Amniotic epithelial cell (primary cell): ENCODE measurements at regions not wholly inside any gene's neighbourhood (a gene's known extent, or its start where the extent isn't known, plus 50 kb on each side); places are given as distances from the start of the nearest gene placed in this dataset.
"Not testable (repeated sequence)": the region's sequence is repeated elsewhere in the genome, so short reads cannot be mapped to it uniquely, and the experiment has no call there.

Experiments
- DNase-seq: peaks from one replicate; pipeline ENCODE4 v3.0.0-alpha.2; 2010; ENCODE audit warnings: low read depth

DNA sequence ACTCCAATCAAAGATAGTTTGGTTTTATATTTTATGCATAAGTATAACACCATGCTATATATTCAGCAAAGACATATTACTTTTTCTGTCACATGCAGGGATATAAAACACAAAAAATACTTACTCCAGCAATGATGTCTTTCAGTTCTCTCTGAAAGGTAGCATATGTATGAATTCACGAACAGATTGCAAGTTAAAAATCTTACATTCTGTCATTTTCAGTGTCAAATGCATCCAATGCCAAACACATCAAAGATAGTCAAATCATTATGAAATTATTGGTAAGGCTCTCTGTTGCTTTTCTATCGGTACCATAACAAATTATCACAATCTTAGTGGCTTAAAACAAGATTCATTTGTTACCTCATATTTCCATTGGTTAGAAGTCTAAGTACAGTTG lies 492.0 kb upstream of the KIF2B start:
- no peak for DNase-seq

DNA sequence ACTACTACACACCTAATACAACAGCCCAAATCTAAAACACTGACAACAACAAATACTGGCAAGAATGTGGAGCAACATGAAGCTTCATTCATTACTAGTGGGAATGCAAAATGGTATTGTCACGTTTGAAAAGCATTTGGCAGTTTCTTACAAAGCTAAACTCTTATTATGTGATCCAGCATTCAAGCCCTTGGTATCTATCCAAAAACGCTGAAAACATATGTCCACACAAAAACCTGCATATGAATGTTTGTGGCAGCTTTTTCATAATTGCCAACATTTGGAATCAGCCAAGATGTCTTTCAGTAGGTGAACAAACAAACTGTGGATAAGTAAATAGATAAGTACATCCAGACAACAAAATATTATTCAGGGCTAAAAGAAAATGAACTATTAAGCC lies 501.1 kb upstream of the KIF2B start:
- no peak for DNase-seq

GRCh38 chr17:53319947-53320346 lies 502.8 kb upstream of the KIF2B start:
- no peak for DNase-seq

GRCh38 chr17:53316988-53317387 lies 505.7 kb upstream of the KIF2B start:
- no peak for DNase-seq

GRCh38 chr17:53316073-53316472 lies 506.7 kb upstream of the KIF2B start:
- no peak for DNase-seq

GRCh38 chr17:53314521-53314920 lies 508.2 kb upstream of the KIF2B start:
- no peak for DNase-seq

GRCh38 chr17:53313746-53314145 lies 509.0 kb upstream of the KIF2B start:
- no peak for DNase-seq

GRCh38 chr17:53278466-53278865 lies 544.3 kb upstream of the KIF2B start:
- no peak for DNase-seq

- no peak for DNase-seq
These were observed 549.6 kb upstream of the KIF2B start for GRCh38 chr17:53273126-53273525.

- no peak for DNase-seq
These were observed 551.8 kb upstream of the KIF2B start for GRCh38 chr17:53270936-53271335.

DNA sequence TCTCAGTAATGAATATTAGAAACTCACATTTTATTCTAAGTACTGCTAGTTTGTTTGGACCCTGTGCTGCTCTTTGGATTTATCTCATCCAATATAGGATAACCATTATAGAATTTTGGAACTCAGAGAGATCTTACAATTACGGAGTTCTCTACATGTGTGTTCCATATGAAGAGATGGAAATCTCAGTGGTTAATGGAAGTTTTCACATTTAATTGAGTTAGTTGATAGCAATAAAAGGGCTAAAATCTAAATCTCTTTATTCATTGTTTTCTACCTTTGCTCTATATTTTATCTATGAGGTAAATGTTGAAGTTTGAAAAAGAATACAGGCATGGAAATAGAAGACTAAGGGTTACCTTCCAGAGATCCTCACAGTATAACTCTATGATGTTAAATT lies 558.0 kb upstream of the KIF2B start:
- DNase-seq, result no peak

DNA sequence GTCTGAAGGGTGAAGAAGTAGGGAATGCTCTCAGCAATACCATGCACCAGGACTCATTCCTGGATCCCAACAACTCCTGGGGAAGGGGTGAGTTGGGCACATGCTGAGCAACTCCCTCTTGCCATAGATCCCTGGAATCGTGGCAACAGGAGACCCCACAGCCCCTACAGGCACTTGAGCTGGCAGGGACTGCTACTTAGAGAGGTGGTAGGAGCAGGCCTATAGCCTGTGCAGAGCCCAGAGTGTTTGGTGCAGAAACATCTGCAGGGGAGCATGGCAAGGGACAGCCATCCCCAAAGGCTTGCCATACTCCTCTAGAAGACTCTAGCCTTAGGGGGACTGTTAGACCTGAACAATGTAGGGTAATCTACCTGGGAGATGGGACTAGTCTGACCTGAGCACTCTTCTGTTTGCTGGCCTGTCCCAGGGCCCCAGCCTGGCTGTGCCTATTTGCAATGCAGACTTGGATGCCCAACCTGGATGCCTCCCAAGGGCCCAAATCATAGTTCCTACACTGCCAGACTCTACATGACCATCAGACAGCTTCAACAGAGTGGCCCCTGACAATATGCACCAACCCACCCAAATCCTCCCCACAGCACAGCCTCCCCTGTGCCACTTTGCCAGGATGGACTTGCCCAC lies 568.6 kb upstream of the KIF2B start:
- no peak for DNase-seq

- no peak for DNase-seq
These were observed 573.7 kb upstream of the KIF2B start for GRCh38 chr17:53249036-53249435.

GRCh38 chr17:53234138-53234537 lies 588.6 kb upstream of the KIF2B start:
- no peak for DNase-seq

GRCh38 chr17:53227514-53227913 lies 595.2 kb upstream of the KIF2B start:
- no peak for DNase-seq

- DNase-seq, result no peak
These were observed 595.6 kb upstream of the KIF2B start for GRCh38 chr17:53227111-53227510.

DNA sequence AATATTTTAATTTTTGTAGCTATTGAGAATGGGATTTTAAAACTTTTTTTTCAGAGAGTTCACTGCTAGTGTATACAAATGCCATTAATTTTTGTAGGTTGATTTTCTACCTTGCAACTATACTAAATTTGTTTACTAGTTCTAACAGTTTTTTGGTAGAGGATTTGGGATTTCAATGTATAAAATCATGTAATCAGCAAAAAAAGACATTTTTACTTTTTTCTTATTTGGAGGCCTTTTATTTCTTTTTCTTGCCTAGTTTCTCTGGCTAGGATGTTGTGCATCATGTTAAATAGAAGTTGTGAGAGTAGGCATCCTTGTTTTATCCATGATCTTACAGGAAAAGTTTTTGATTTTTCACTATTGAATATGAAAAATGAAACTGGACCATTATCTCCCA lies 602.9 kb upstream of the KIF2B start:
- DNase-seq, result no peak

- no peak for DNase-seq
These were observed 604.0 kb upstream of the KIF2B start for GRCh38 chr17:53218723-53219122.

- no peak for DNase-seq
These were observed 605.4 kb upstream of the KIF2B start for GRCh38 chr17:53217311-53217710.

DNA sequence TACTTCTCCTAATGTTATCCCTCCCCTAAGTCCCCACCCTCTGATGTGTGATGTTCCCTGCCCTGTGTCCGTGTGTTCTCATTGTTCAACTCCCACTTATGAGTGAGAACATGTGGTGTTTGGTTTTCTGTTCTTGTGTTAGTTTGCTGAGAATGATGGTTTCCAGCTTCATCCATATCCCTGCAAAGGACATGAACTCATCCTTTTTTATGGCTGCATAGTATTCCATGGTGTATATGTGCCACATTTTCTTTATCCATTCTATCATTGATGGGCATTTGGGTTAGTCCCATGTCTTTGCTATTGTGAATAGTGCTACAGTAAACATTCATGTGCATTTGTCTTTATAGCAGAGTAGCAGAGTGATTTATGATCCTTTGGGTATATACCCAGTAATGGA lies 613.8 kb upstream of the KIF2B start:
- not testable (repeated sequence) for DNase-seq

DNA sequence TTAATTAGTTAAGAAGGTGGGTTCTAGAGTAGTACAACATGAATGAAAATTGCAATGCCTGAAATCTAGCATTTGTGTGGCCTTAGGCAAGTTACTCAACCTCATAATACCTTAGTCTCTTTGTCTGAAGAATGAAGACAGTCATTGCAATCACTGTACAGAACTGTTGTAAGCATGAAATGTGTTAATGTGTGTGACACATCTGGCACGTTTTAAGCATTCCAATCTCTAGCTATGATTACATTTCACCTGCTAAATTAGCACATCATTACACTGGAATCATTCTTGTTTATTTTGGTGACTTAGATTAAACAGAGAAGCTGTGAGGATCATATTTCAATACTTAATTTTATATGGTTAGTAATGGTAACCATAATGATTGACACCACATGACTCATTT lies 629.7 kb upstream of the KIF2B start:
- DNase-seq, result no peak

DNA sequence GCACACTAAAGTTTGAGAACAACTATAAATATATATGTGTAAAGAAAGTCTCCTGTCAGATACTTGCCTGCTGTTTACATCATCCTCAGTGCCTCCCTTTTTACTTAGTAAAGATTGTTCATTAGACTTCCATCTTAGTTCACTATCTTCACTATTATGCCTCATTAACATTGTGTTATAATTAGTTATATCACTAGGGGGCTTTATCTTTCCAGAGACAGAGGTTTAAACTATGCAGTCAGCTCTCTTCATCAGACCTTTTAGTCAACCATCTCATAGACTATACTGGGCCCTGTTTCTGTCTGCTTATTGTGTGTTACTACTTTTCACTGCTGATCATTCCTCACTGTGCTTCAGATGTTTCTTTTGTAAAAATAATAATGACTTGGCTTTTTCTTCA lies 630.8 kb upstream of the KIF2B start:
- no peak for DNase-seq

GRCh38 chr17:53186001-53186400 lies 636.7 kb upstream of the KIF2B start:
- DNase-seq, result no peak

DNA sequence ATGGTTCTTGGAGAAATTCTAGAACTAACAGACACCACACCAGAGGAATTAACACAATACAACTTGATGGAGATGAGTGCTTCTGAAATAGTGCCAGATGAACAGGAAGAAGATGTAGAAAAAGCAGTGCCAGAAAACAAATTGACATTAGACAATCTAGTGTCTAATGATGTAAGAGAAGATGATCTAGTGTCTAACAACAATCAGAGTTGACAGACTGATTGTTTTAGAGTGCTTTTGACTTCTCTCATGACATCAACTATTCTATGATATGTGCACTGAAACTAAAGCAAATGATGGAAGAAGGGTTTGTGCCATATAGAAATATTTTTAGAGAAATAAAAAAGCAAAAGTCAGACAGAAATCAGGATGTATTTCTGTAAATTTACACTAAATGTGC lies 646.1 kb upstream of the KIF2B start:
- DNase-seq, result no peak

DNA sequence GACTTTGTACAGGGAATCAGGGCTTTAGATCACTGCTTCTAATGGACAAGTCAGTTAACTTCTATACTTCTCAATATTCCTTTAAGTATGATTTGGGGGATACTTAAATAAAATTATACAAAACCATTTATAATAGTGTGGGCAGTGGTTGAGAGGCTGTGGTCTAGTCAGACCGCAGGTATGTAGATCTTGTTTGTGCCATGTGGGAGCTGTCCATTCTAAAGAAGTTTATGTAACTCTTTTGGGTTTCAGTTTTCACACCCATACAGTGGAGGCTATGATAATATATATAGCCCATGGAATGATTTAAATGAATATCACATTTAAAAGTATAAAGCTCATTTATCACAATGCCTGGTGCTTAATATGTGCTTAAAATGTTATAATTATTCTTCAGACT lies 654.3 kb upstream of the KIF2B start:
- no peak for DNase-seq
